Kidney (tissue), 13 donors: ENCODE measurements at regions not wholly inside any gene's neighbourhood (a gene's known extent, or its start where the extent isn't known, plus 50 kb on each side); places are given as distances from the start of the nearest gene placed in this dataset.
A peak's percentile ranks its signal among the peaks of the same experiment; 100 is the strongest.

Experiments
- DNase-seq, 5 donors: peaks; one replicate each; pipeline ENCODE4 v3.0.0-alpha.2; 2013 to 2020
- FAIRE-seq: peaks from 2 replicates; lab custom pipeline; 2012; peaks lifted over from hg19 to GRCh38; lab: Jason Lieb, UNC
- H3K27ac ChIP-seq, 2 donors: one replicate each; pipeline ENCODE4 v1.7.0; 2013; ENCODE audit warnings: low read depth in 2 of 2, low read length in 2 of 2, inconsistent platforms in 1 of 2
- H3K27me3 ChIP-seq: one replicate; pipeline ENCODE4 v1.7.1; 2013; ENCODE audit warnings: low read length, inconsistent platforms; ENCODE audit not compliant: control insufficient read depth, insufficient read depth
- H3K36me3 ChIP-seq, 3 donors: one replicate each; pipeline versions ENCODE4 v1.7.0 to v1.7.1; 2013; ENCODE audit warnings: low read length in 3 of 3, control low read depth in 1 of 3, inconsistent platforms in 1 of 3; ENCODE audit not compliant: insufficient read depth in 3 of 3, control insufficient read depth in 2 of 3
- H3K4me1 ChIP-seq, 3 donors: one replicate each; pipeline versions ENCODE4 v1.7.0 to v1.7.1; 2013; ENCODE audit warnings: low read length in 3 of 3, inconsistent platforms in 1 of 3, low read depth in 1 of 3; ENCODE audit not compliant: control insufficient read depth in 2 of 3, insufficient read depth in 2 of 3
- H3K4me3 ChIP-seq, 3 donors: one replicate each; pipeline versions ENCODE4 v1.7.0 to v1.8.1; 2013; ENCODE audit warnings: low read length in 3 of 3, control low read depth in 1 of 3, inconsistent platforms in 1 of 3
- H3K9ac ChIP-seq, 3 donors: one replicate each; pipeline versions ENCODE4 v1.7.0 to v1.7.1; 2013; ENCODE audit warnings: low read length in 3 of 3, control low read depth in 1 of 3, inconsistent platforms in 1 of 3
- H3K9me3 ChIP-seq, 3 donors: one replicate each; pipeline versions ENCODE4 v1.7.0 to v1.7.1; 2013; ENCODE audit warnings: low read length in 3 of 3, control low read depth in 1 of 3, inconsistent platforms in 1 of 3; ENCODE audit not compliant: control insufficient read depth in 2 of 3, insufficient read depth in 1 of 3
- intact Hi-C: fragments of 100-400 bp; cut with DNase I; formaldehyde crosslinking; loops from one replicate; pipeline ENCODE4 v1.11.1; 2022
- TF ChIP-seq, protein P1 (sequence below): IDR thresholded peaks from 3 replicates; pipeline ENCODE4 v1.5.1; 2012; ENCODE audit warnings: mild to moderate bottlenecking, moderate library complexity, borderline replicate concordance; ENCODE audit not compliant: insufficient read depth; ENCODE audit errors: extremely low read depth
- donor health status: control.
- donor health status: control.
- donor health status: control.
- donor health status: control.
- donor health status: control.
- donor health status: DM: yes; HTN: yes; CAD: no.
- donor health status: Normal renal cell carcinoma (clear cell type).

- no peak for FAIRE-seq
Observed at GRCh38 chr3:65149877-65150276, 462.1 kb upstream of the ADAMTS9 start.

GRCh38 chr3:65148687-65149086 is 460.9 kb upstream of the ADAMTS9 start:
- Histone ChIP-seq H3K9me3 (no peaks in the 10 kb centered on the region), H3K4me1 (no peaks in the 10 kb centered on the region), H3K9ac (no peak overlapping the region), H3K36me3 (no peaks in the 10 kb centered on the region), H3K27ac (no peak overlapping the region), H3K4me3 (no peak overlapping the region), H3K27me3 (no peaks in the 10 kb centered on the region)
- no peak for DNase-seq
- TF ChIP-seq, protein P1, sequence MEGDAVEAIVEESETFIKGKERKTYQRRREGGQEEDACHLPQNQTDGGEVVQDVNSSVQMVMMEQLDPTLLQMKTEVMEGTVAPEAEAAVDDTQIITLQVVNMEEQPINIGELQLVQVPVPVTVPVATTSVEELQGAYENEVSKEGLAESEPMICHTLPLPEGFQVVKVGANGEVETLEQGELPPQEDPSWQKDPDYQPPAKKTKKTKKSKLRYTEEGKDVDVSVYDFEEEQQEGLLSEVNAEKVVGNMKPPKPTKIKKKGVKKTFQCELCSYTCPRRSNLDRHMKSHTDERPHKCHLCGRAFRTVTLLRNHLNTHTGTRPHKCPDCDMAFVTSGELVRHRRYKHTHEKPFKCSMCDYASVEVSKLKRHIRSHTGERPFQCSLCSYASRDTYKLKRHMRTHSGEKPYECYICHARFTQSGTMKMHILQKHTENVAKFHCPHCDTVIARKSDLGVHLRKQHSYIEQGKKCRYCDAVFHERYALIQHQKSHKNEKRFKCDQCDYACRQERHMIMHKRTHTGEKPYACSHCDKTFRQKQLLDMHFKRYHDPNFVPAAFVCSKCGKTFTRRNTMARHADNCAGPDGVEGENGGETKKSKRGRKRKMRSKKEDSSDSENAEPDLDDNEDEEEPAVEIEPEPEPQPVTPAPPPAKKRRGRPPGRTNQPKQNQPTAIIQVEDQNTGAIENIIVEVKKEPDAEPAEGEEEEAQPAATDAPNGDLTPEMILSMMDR = no peak
- intact Hi-C loops = no loop called here
- FAIRE-seq = no peak

More at GRCh38 chr3:65149877-65150276, 462.1 kb upstream of the ADAMTS9 start:
- Histone ChIP-seq H3K27me3 (no peaks in the 10 kb centered on the region), H3K27ac (no peak overlapping the region), H3K9me3 (no peaks in the 10 kb centered on the region), H3K9ac (no peak overlapping the region), H3K4me1 (no peaks in the 10 kb centered on the region), H3K4me3 (no peak overlapping the region), H3K36me3 (no peaks in the 10 kb centered on the region)
- intact Hi-C loops = no loop called here
- no peak for DNase-seq
- TF ChIP-seq, protein P1 = no peak

GRCh38 chr3:65146179-65146578 is 458.4 kb upstream of the ADAMTS9 start:
- Histone ChIP-seq H3K36me3 (no peaks in the 10 kb centered on the region), H3K4me3 (no peak overlapping the region), H3K27me3 (no peaks in the 10 kb centered on the region), H3K27ac (no peak overlapping the region), H3K9ac (no peak overlapping the region), H3K4me1 (no peaks in the 10 kb centered on the region), H3K9me3 (no peaks in the 10 kb centered on the region)
- intact Hi-C loops = no loop called here
- TF ChIP-seq, protein P1 = no peak
- FAIRE-seq = no peak
- peak in 3 of 5 donors; percentile 16 to 71 (median 62) for DNase-seq

DNA sequence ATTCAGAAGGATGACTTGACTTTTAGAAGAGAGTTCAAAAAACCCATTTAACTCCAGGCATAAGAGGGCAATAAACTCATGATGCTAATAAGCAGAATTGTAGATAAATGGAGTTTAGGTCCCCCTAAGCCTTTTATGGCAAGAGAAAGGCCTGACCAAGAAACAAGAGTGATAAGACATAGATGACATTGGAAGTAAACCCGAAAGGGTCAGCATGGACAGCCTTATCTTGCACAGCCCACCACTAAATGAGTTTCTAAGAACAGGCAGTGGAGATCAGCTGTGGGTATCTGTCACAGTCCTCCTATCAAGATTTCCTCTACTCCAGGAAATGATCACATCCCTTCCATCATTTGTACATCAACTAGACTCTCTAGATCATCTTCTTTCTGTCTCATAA is 457.9 kb upstream of the ADAMTS9 start:
- H3K9ac ChIP-seq = no peak overlapping the region
- H3K4me1 ChIP-seq = no peaks in the 10 kb centered on the region
- no peaks in the 10 kb centered on the region for H3K36me3 ChIP-seq
- intact Hi-C loops = no loop called here
- no peaks in the 10 kb centered on the region for H3K9me3 ChIP-seq
- TF ChIP-seq, protein P1 = no peak
- H3K27ac ChIP-seq = no peak overlapping the region
- FAIRE-seq (no peak), DNase-seq (no peak)
- H3K27me3 ChIP-seq = no peaks in the 10 kb centered on the region
- H3K4me3 ChIP-seq = no peak overlapping the region
